Peyer's patch (tissue), 4 donors: ENCODE measurements at regions not wholly inside any gene's neighbourhood (a gene's known extent, or its start where the extent isn't known, plus 50 kb on each side); places are given as distances from the start of the nearest gene placed in this dataset.
A peak's percentile ranks its signal among the peaks of the same experiment; 100 is the strongest.

Source experiments
- DNase-seq, 3 donors: peaks; one replicate each; pipeline ENCODE4 v3.0.0-alpha.2; 2017 to 2019
- H3K27ac ChIP-seq, 4 donors: fragments of 200-600 bp; sonication (generic); one replicate each; pipeline ENCODE4 v1.5.1; 2016 to 2019
- H3K27me3 ChIP-seq, 2 donors: fragments of 200-600 bp; sonication (generic); one replicate each; pipeline ENCODE4 v1.5.1; 2019
- H3K36me3 ChIP-seq, 3 donors: fragments of 200-600 bp; sonication (generic); one replicate each; pipeline ENCODE4 v1.5.1; 2016 to 2019
- H3K4me1 ChIP-seq, 4 donors: fragments of 200-600 bp; sonication (generic); one replicate each; pipeline ENCODE4 v1.5.1; 2016 to 2019
- H3K4me3 ChIP-seq, 4 donors: fragments of 200-600 bp; sonication (generic); 1 replicate in 3 of 4; 2 replicates in 1 of 4; pipeline ENCODE4 v1.5.1; 2016 to 2019; ENCODE audit warnings: mild to moderate bottlenecking in 1 of 4
- H3K9me3 ChIP-seq, 4 donors: fragments of 200-600 bp; sonication (generic); one replicate each; pipeline ENCODE4 v1.5.1; 2016 to 2019; ENCODE audit warnings: mild to moderate bottlenecking in 1 of 4
- POLR2A ChIP-seq, 2 donors: fragments of 450-650 bp; IDR thresholded peaks; one replicate each; pipeline ENCODE4 v1.5.1; 2017; ENCODE audit warnings: antibody characterized with exemption in 2 of 2, mild to moderate bottlenecking in 2 of 2, moderate library complexity in 2 of 2
- TF ChIP-seq, protein P1 (sequence below), 6 experiments: fragments of 450-650 bp in 4 of 6; fragments of 200-600 bp in 2 of 6; sonication (generic) in 1 of 6; IDR thresholded peaks; one replicate each; pipeline ENCODE4 v1.5.1; 2017 to 2019; ENCODE audit warnings: antibody characterized with exemption in 6 of 6, mild to moderate bottlenecking in 3 of 6, moderate library complexity in 1 of 6

DNA sequence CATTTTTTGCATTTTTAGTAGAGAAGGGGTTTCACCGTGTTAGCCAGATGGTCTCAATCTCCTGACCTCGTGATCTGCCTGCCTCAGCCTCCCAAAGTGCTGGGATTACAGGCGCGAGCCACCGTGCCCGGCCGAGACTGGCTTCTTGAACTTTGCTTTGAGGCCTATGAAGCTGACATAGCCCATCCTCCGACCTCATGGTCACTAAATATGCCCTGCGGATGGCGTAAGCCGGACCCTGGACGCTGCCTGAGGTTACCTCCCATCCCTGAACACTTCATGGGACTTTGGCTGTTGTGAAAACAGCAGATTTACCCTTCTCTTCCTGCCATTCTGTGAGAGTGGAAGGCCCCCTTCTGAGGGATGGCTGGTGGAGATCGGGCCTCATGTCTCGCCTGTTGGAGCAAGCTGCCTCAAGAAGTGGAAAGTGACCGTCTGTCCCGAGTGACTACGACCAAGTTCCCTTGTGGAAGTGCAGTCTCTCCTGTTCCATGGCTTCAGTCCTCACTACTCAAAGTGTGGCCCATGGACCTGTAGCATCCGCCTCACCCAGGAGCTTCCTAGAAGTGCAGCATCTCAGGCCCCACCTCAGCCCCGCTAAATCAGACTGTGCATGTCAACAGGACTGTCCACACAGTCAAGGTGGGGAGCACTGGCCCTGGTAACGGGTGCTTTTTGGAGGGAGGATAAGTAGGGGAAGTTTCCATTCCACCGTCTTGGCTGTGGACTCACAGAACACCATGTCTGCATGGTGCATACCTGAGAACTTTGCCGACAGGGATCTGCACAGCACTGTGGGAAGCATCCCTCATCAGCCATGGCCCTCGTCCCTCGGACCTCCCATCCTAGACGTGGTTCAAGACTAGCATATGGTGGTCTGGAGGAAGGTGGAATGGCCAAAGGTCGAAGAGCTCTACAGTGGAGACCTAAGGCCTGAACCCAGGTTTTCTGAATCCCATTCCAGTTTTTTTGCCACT, 210.5 kb upstream of the SHH start:
- peak in 1 of 3 donors; percentile 36 for DNase-seq
- H3K9me3 ChIP-seq: no peaks in the 10 kb centered on the region
- no peaks in the 10 kb centered on the region for H3K36me3 ChIP-seq
- H3K27ac ChIP-seq: no peak overlapping the region
- H3K27me3 ChIP-seq: no peaks in the 10 kb centered on the region
- no peak for TF ChIP-seq POLR2A (IDR thresholded peaks at IDR 0.05)
- TF ChIP-seq, protein P1, sequence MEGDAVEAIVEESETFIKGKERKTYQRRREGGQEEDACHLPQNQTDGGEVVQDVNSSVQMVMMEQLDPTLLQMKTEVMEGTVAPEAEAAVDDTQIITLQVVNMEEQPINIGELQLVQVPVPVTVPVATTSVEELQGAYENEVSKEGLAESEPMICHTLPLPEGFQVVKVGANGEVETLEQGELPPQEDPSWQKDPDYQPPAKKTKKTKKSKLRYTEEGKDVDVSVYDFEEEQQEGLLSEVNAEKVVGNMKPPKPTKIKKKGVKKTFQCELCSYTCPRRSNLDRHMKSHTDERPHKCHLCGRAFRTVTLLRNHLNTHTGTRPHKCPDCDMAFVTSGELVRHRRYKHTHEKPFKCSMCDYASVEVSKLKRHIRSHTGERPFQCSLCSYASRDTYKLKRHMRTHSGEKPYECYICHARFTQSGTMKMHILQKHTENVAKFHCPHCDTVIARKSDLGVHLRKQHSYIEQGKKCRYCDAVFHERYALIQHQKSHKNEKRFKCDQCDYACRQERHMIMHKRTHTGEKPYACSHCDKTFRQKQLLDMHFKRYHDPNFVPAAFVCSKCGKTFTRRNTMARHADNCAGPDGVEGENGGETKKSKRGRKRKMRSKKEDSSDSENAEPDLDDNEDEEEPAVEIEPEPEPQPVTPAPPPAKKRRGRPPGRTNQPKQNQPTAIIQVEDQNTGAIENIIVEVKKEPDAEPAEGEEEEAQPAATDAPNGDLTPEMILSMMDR (IDR thresholded peaks at IDR 0.05): no peak
- H3K4me3 ChIP-seq: no peak overlapping the region
- H3K4me1 ChIP-seq: no peaks in the 10 kb centered on the region

DNA sequence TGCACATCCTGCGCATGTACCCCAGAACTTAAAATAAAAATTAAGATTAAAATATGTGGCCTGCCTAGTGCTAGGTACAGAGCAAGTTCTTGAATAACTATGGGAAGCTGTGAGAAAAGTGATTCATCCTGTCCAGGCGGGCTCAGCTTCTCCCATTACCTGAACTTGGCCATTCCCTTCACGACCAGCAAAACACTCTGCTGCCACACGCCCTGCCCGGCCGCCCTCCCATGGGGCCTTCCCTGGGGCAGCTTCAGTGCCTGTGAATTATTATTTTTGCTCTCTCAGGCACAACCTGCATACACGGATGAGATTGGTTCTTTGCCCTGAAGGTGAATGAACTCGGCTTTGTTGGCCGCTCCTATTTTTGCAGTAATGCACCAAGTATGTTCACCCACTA, 209.2 kb upstream of the SHH start:
- peak in 1 of 3 donors; percentile 27 for DNase-seq
- Histone ChIP-seq H3K27ac (no peak overlapping the region), H3K27me3 (no peaks in the 10 kb centered on the region), H3K4me1 (no peaks in the 10 kb centered on the region), H3K9me3 (no peaks in the 10 kb centered on the region), H3K36me3 (no peaks in the 10 kb centered on the region), H3K4me3 (no peak overlapping the region)
- TF ChIP-seq POLR2A (IDR thresholded peaks at IDR 0.05): no peak
- TF ChIP-seq, protein P1 (IDR thresholded peaks at IDR 0.05): no peak

DNA sequence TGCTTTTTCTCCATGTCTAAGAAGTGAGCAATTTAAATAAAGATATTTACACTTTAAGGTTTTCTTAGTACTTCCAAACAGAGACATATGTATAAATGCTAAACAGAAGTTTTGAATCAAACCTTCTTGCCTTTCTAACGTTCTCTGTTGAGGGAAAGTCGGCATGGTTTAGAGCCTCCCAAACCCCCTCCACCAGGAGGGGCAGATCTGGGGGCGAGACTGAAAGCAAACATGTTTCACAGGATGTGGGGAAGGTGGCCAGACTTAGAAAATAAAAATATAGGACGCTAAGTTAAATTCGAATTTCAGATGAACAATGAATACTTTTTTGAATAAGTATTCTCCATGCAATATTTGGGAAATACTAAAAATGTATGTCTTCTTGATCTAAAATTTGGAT, 208.3 kb upstream of the SHH start:
- no peak for TF ChIP-seq POLR2A (IDR thresholded peaks at IDR 0.05)
- TF ChIP-seq, protein P1 (IDR thresholded peaks at IDR 0.05): no peak
- Histone ChIP-seq H3K27ac (no peak overlapping the region), H3K27me3 (no peaks in the 10 kb centered on the region), H3K4me3 (no peak overlapping the region), H3K36me3 (no peaks in the 10 kb centered on the region), H3K9me3 (no peaks in the 10 kb centered on the region), H3K4me1 (no peaks in the 10 kb centered on the region)
- DNase-seq: no peak

DNA sequence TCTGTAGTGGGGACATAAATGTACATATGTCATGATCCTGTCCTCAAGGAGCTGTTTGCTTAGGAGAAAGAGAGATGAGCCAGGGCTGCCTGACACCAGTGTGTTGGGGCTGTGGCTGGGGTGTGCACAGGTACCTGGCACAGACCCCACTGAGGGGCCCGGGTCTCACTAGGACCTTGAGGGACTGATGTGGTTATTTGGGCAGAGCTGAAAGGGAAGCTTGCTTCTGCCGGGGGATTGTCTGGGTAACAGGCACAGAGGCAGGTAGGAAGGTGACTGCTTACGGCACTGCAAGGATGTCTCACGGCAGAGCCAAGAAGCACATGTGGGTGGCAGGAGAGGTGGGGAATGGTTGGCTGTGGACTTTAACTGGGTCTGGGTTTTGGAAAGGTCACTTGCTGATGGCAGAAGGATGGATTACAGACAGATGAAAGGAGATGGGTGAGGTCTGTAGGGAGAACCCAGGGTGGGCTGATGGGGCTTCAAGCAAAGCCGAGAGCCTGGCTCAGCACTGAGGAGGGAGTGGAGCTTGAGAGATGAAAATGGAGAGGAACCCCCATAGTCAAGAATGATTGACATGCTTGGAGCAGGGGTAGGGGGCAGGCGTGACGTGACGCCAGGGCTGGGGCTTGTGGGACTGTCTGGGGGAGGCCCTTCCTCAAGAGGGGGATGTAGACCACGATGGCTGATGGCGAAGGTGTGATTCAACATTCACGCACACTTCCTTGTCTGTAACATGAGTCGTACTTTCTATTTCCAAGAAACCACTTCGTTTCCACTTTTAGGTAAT, 207.7 kb upstream of the SHH start:
- Histone ChIP-seq H3K9me3 (no peaks in the 10 kb centered on the region), H3K27ac (no peak overlapping the region), H3K4me3 (no peak overlapping the region), H3K36me3 (no peaks in the 10 kb centered on the region), H3K4me1 (no peaks in the 10 kb centered on the region), H3K27me3 (no peaks in the 10 kb centered on the region)
- no peak for TF ChIP-seq POLR2A (IDR thresholded peaks at IDR 0.05)
- TF ChIP-seq, protein P1 (IDR thresholded peaks at IDR 0.05): no peak
- DNase-seq: peak in 1 of 3 donors; percentile 34

DNA sequence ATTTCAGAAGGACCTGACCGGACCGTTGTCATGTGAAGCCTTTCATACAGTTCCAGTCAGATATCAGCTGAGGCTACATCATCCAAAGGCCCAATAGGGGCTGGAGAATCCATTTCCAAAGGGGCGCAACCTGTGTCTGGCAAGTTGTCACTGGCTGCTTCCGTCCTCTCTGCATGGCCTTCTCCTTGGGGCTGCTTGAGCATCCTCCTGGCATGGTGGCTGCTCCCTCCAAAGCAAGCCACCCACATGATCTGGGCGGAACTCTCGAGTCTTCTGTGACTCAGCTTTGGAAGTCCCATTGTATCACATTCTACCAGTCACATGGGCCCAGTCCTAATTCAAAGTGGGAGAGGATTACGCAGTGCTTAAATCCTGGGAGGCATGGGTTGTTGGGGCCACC, 207.0 kb upstream of the SHH start:
- Histone ChIP-seq H3K27ac (no peak overlapping the region), H3K27me3 (no peaks in the 10 kb centered on the region), H3K36me3 (no peaks in the 10 kb centered on the region), H3K9me3 (no peaks in the 10 kb centered on the region), H3K4me1 (no peaks in the 10 kb centered on the region), H3K4me3 (no peak overlapping the region)
- no peak for DNase-seq
- TF ChIP-seq, protein P1 (IDR thresholded peaks at IDR 0.05): no peak
- TF ChIP-seq POLR2A (IDR thresholded peaks at IDR 0.05): no peak
